Activated T-cell treated with anti-CD3 and anti-CD28 coated beads for 4 hours (primary cell): ENCODE measurements at regions not wholly inside any gene's neighbourhood (a gene's known extent, or its start where the extent isn't known, plus 50 kb on each side); places are given as distances from the start of the nearest gene placed in this dataset.

Experiments
- DNase-seq: peaks from one replicate; pipeline ENCODE4 v3.0.0-alpha.2; 2020

DNA sequence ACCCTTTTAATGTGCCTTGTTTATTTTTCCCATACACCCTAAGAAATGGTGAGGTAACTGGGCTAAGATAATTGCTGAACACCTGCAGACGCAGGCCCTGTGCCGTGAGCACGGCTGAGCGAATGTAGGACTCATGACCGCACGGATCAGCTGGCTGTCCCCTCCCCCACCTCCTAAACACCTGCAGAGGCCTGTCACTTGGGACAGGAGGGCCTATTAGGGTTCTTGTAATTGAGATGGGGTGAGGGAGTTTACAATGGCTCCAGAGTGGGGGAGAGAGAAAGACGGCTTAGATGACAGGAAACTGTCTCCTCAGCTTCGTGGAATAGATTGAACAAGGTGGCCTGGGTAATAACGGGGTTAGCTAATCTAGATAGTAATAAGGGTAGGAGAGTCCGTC lies 291.7 kb upstream of the HABP2 start:
- no peak for DNase-seq

DNA sequence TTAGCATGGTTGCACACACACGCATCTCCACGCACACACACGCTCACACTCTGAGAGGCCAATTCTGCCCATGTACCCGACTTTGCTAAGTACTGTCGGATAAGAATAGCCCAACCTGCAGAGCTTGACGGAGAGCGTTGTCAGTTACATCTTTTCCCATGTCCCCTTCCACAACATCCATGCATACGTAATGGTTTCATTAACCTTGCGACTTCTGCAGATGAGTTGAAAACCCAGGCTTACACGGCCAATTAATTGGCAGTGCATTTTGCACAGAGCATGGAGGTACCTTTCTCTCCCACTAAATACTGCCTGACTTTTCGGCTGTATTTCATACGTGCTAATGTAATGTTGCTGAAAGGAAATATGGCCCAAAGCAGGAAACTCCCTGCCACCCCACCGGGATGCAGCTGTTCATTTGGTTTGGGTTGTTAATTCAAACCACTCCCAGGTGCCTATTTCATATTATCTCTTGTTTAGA lies 291.2 kb upstream of the HABP2 start:
- no peak for DNase-seq

DNA sequence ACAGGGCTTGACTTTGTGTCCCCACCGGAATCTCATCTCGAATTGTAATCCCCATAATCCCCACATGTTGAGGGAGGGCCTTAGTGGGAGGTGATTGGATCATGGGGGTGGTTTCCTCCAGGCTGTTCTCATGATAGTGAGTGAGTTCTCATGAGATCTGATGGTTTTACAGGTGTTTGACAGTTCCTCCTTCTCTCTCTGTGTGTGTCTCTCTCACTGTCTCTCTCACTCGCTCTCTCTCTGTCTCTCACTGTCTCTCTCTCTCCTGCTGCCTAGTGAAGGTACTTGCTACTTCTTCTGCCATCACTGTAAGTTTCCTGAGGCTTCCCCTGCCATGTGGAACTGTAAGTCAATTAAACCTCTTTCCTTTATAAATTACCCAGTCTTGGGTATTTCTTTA lies 289.8 kb upstream of the HABP2 start:
- DNase-seq: no peak

DNA sequence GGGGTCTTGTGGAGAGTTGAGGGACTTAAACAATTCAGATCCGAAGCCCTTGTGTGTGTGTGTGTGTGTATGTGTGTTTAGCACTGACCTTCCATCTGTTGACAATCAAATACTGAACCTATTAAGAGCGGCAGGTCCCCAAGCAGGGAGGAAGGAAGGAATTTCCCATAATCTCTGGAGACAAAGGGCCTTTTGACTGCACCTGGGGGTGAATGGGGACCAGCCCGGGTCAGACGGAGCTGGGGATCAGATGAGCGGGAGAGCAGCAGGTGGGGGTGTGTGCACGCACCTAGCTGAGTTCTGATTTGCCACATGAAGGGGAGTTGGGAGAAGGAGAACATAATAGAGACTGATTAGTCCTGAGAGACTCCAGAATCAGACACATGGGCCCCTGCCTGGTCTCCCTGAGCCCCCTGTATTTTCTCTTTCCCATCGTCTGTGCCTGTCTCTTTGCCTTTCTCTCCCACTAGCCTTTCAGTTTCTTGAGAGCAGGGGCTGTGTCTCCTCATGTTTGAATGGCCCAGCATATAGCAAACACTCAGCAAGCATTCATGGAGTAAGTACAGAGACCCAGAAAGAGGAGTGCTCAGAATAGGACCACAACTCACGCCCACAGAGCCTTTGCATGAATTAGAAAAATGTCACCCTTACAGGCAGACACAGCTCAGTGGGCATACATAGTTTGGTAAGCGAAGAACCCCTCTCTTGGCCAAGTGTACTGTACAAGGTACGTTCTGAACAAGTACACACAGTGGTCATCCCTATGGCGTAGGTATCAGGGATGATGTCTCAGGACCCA lies 288.3 kb upstream of the HABP2 start:
- DNase-seq: no peak

DNA sequence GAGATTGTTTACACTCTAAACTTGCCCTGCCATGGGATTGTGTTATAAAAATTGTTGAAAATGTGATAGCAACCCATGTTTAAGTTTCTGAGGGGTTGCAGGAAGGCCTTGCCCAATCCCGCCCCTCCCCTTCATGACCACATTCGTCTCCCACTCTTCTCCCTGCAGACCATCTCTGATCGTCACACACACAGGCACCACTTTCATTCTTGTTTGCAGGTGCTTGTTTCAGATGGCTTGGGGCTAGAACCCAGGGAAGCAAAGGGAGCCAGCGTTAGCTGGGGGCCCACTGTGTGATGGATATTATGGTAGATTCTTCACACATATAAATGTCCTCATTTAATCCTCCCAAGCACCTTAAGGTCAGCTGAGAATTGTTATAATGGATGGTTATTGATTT lies 286.7 kb upstream of the HABP2 start:
- DNase-seq: no peak

DNA sequence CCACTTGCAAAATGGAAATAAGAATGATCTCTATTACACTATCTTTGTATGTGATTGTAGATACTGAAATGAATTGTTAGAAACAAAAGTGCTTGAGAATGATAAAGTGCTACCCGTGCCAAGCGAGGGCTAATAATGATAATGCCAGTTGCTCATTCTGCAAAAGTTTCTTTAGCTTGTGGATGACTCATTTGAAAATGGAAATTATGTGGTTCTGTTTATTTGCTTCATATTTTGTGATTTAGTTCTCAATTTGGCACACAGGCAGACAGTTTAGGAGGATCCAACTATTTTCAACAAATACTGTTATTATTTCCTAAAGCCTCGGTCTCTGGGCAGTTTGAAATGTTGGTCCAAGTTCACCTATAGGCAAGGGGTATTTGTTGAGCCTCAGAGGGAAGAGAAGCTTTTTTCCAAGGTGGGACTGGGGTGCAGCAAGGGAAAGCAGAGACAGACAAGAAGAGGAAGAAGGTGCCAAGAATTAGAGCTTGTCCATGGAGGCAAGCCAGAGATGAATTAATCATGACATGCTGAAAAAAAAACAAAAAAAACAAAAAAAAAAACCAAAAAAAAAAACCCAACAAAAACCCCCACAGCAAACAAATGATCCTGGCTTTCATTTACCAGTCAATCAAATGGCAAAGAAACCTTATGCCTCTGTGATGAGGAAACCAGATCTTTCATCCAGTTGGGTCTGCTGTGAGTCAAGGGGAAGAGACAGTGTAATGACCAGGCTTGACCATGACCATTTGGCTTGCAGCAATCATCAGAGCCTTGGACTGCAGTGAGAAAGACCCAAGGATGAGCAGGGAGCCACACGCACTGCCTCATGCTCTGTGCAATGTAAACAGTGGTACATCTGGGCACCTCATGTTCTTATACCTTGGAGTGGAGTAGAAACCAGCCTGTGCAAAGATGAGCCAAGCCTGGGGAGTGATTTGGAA lies 285.0 kb upstream of the HABP2 start:
- no peak for DNase-seq

DNA sequence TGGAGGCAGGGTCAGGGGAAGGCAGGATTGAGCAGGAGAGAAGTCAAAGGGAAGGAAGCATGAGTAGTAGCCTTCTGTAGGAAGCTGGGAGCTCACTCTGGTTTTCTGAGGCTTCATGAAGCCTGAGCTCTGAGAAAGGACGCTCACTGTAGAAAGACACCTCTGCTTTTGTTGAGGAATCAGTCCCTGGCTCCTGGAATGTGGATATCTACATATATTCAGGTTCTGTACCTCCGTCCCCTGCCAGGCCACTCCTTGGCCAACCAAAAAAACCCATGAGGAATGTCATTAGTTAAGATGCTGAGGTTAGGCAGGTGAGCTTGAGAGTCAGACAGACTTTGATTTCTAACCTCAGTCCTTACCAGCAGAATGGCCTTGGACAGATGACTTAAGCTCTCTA lies 283.5 kb upstream of the HABP2 start:
- no peak for DNase-seq

DNA sequence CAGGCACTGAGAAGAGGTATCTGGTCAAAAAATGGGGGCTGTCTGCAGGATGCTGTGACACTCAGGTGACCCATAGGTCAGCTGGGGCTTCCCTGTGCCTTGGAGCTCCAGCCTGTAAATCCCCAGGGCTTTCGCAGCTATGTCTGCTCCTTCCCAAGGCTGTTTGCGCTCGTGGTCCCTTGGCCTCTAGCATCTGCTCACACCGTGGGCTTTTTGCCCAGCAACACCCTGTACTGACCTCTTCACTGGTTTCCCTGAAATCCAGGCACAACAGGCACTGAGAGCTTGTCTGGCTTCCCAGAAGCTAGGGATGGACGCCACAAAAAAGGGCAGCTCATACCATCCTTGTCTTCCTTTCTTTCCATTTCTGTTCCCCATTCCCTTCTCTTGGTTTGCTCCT lies 280.3 kb upstream of the HABP2 start:
- DNase-seq: no peak

DNA sequence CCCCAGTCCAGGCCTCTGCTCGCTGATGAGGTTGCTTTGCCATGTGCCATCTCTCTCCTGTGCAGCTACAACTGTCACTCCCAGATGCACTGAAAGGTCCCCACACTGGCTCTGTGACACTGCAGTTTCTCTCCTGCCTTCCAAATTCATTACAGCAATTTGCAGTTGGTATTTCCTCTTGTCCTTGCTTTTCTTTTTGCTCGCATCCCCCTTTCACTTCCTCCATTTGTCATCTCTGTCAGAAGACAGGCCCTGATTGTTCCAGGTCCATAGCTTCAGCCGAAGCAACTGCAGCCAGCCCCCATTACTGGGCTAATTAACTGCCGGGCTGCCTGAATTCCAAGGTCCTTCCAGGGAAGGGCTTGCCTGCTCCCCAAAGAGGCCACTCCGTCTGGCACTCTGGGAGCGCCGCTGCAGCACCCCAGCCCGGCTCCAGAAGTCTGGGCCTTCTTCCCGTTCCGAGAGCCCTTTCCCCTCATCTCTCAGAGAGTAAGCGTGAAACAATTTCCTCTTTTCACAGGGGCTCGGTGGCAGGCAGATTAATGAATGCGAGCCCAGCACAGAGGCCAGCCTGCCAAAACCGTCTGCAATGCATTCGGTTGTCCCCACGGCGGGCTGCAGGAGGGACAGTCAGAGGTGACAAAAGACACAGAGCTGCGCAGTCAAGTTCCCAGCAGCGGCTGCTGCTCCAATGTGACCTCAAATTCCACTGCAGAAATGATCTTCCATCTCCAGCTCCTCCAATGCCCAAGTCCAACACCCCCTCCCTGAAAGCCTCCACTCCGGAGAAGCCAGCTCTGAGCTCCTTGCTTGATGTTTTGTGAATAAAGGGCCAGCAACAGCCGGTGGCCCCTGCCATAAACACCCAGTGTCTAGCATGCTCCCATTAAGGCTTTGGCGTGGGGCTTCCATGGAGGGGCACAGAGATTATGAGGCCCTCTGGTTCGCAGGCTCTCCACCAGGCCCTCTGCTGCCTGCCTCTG lies 279.4 kb upstream of the HABP2 start:
- no peak for DNase-seq

DNA sequence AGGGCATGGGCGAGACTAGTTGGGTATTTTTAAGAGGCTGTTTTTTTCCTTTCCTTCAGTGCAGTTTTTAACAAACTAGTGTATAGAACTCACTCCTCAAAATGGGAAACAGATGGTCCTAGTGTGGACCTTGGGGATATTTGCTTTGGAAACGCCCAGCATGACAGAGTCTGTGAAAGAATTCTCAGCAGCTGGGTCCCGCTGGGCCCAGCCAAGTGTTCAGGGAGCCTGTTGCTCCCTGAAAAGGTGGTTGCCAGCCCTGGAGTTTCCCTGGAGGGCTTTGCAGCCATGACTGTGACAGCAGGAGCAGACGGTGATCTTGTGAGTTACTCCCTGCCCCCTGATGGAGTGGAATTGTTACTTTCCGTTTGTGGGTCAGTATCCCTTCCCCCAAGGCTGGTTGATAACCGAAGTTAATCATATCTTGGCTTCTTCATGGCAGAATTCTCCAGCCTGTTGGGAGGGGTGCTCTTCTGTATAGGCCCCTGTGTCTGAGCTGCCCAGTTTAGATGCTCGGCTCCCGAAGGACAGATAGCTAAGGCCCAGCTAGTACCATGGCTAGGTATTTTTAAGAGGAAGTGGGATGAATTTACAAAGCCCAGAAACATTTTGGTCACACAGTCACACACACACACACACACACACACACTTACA lies 278.6 kb upstream of the HABP2 start:
- DNase-seq: no peak

DNA sequence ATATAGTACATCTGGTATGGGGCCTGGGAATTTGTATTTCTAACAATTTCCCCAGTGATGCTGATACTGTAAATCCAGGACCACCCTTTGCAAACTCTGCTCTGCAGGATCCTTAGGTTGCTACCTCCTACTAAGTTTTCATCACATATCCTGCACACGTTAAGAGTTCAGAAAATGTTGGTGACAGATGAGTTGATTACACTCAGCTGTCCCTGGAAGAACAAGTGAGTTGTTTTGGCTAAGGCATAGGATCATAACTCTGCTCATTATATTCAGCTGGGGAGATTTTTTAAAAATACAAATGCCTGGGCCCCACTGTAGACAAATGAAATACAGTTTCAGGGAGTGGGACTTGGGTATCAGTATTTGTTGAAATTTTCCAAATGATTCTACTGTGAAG lies 274.6 kb upstream of the HABP2 start:
- DNase-seq: no peak

DNA sequence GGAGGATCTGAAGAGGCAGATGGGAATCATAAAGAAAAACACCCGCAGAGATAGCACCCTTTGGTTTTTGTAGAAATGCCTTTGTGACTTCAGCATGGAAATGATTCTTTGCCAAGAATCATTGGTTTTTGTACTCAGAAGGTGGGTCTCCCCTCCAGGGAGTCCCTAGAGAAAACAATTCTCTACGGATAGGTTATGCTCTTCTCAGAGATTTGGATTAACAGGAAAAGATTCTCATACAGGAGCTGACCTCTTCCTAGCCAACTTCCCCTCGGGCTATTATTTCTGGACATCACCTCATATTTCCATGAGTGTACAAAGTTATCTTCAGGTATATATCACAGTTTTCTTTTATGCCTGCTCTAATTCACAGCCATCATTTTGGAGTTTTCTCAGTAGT lies 274.2 kb upstream of the HABP2 start:
- DNase-seq: no peak

DNA sequence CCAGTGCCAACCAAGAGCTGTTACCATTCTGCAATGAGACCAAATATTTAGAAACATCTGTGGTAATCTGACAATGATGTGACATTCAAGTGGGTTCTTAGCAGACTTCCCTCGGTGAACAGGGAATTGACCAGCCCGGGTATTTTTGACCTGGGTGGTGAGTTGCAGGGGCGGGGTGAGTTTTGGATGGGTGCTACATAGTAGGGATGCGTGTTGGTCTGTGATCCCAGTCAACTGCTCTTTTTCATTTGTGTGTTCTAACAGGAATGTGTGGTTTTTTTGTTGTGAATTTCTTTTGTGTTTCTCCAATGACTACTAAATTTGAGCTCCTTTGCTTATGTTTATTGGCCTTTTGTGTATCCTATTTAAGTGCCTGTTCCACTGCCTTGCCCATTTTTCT lies 273.6 kb upstream of the HABP2 start:
- DNase-seq: no peak

DNA sequence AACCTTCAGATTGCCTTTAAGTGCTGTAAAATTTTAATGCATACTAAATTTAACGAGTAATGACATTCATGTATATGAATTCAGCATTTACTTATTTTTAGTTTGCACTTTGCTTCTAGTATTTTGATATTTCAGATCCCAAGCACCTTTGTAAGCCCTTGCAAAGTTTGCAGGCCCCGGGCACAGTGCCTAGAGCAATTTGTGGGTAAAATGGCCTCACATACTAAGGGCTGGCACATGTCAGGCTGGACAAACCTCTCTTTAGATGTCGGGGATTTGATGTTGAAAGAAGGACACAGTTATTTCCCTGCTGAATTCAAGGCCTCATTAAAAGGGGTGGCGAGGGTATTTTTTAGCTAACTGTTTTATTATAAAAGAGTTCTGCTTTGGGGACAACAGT lies 270.3 kb upstream of the HABP2 start:
- no peak for DNase-seq

DNA sequence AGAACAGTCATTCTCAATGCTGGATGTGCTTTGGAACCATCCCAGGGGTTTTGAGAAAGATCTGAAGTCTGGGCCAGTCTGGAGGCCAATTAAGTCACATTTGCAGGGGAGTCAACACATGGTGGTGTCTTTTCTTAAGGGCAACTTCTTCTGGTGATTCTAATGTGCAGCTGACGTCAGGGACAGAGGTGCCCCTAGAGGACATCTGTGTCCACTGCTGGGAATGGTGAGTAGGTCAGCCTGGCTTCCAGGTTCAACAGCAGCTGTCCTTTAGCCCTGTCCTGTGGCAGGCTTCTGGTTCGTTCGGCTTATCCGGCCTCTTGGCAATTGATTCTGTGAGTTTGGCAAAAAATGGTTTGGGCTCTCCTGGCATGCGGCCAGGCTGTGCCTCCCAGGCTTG lies 269.7 kb upstream of the HABP2 start:
- no peak for DNase-seq

DNA sequence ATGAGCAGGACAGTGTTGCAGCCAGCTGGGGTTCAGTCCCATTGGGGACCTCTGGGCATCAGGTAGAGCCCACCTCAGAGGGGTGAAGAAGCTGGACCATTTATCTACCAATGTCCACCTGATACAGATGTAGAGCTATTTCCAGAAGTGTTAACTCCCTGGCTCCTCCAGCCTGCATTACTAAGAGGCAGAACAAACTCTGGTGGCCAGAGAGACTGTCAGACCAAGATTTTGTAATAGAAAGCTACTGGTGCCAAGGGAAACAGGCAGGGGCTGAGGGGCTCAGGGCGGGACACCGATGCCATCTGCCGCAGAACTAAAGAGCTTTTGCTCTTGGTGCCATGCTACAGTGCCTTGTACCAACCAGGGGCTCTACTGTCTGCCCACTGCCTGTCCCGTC lies 268.2 kb upstream of the HABP2 start:
- DNase-seq: no peak

DNA sequence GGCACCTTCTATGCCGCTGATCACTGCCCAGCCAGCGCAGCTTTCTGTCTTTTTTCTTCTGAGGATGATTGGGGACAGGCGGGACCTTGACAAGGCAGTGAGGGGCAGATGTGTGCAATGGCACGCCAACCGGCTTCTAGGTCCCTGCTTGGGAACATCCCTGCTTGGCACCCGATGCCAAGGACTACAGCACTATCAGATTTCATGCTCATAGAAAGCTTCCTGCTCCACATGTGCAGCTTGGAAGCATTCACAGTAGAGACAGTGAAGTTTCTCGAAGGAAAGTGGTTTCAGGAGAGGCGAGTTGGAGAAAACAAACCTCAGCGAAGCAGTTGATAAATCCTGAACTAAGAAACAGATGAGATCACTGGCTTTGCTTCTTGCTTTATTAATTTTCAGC lies 267.5 kb upstream of the HABP2 start:
- no peak for DNase-seq

DNA sequence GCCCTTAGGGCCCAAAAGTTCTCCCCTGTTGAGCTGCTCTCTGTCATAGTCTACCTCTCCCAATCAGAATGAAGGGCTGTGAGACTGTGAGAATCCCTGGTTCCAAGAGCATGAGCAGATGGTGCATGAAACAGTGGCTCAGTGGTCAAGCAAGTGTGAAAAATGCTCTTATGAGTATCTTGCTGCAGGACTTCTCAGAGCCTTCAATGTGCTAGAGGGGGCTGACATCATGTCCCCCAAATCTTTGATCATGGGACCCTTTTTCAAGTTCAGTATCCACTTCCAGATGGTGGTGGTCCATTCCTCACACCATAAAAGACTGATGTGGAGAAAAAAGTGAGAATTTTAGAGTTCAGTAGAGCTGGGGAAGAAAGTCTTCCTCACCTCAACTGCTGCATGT lies 265.3 kb upstream of the HABP2 start:
- DNase-seq: no peak

DNA sequence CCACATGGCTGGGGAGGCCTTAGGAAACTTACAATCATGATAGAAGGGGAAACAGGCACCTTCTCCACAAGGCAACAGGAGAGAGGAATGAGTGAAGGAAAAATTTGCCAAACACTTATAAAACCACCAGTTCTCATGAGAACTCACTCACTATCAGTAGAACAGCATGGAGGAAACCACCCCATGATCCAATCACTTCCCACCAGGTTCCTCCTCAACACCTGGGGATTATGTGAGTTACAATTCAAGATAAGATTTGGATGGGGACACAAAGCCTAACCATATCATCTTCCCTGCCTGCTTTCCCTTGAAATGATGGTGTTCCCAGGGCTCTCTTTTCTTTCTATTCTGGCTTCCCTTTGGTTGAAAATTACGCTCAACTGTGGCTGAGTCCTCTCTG lies 262.7 kb upstream of the HABP2 start:
- no peak for DNase-seq

DNA sequence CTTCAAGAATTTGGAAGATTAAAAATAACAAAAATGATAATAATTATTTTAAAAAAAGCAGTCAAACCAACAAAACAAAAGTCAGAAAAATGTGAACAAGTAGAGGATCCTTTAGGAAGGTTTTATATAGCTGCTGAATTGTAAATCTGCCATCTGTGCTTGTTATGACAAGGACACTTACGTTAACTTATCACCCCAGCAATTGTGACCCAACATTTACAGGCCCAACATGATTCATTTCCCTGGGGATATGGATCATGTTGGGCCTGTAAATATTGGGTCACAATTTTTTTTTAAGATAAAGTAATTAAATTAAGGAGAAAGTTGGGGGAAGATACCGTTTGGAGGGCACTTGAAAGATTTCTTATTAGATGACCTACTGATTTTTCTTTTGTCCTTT lies 261.4 kb upstream of the HABP2 start:
- no peak for DNase-seq

DNA sequence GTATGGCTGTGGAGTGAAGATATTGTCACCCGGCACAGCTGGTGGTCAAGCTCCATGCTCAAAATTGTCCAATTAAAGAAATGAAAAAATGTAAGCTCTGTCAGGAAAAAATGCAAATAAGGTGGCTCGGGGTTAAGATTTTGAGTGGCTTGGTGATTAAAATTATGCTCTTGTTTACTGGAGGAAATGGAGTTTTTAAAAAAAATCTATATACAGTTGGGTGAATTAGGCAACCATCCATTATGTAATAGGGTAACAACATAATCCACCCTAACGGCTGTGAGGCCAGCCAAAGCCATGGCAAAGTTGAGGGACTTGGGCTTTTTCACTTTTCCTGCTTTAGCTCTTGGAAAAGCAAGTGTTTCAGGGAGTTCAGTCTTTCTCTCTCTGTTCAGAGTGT lies 260.8 kb upstream of the HABP2 start:
- no peak for DNase-seq

DNA sequence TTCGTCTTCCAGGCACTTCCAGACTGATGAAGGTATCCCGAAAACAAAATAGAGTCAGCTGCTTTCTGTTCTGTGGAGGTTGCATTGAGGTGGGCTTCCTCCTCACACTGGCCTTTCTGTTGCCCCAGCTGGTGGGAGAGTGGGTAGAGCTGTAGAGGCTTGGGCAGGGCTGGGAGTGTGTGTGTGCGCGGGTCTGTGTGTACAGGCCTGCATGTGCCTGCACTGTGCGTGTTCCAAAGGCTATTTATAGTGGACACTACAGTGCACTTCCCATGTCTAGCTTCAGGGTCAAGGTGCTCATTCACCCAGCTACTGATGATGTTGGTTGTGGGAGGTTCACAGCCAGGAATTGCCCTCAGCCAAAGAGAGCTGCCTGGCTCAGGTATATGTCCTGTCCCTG lies 260.1 kb upstream of the HABP2 start:
- DNase-seq: no peak
